ENCODE measurements at regions not wholly inside any gene's neighbourhood (a gene's known extent, or its start where the extent isn't known, plus 50 kb on each side); places are given as distances from the start of the nearest gene placed in this dataset.
"Not testable (repeated sequence)": the region's sequence is repeated elsewhere in the genome, so short reads cannot be mapped to it uniquely, and the experiment has no call there.

- DNase-seq (ENCODE audit: low spot score), result no peak
Measured at GRCh38 chr14:22252686-22253085, 336.3 kb downstream of the DAD1 start.

GRCh38 chr14:22251090-22251489, 337.9 kb downstream of the DAD1 start:
- DNase-seq (ENCODE audit: low spot score), result no peak

DNA sequence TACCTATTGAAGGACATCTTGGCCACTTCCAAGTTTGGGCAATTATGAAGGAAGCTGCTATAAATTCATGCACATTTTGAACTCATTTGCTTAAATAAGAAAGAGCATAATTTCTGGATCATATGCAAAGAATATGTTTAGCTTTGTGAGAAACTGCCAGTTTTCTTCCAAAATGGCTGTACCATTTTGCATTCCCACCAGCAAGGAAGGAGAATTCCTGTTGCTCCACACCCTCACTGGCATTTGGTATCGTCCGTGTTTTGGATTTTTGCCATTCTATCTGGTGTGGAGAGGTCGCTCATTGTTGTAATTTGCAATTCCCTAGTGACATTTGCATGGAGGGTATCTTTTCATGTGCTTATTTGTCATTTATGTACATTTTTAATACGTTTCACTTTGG, 339.3 kb downstream of the DAD1 start:
- DNase-seq (ENCODE audit: low spot score), result no peak

- no peak for DNase-seq (ENCODE audit: low spot score)
Measured at GRCh38 chr14:22243971-22244581, 344.9 kb downstream of the DAD1 start.

DNA sequence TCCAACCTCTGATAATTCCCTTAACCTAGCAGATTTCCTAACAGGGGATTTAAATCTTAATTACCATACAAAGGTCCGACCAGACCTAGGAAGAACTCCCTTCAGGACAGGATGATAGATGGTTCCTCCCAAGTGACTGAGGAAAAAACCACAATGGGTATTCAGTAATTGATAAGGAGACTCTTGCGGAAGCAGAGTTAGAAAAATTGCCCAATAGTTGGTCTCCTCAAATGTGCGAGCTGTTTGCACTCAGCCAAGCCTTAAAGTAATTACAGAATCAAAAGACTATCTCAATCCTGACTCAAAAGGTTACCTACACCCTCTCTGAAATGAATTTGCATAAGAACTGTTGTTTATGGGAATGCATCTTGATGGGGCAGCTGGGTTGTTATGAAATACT, 350.7 kb downstream of the DAD1 start:
- not testable (repeated sequence) for DNase-seq (ENCODE audit: low spot score)

GRCh38 chr14:22233377-22233776, 355.6 kb downstream of the DAD1 start:
- no peak for DNase-seq (ENCODE audit: low spot score)

- DNase-seq (ENCODE audit: low spot score), result no peak
Measured at GRCh38 chr14:22232933-22233332, 356.1 kb downstream of the DAD1 start.

DNA sequence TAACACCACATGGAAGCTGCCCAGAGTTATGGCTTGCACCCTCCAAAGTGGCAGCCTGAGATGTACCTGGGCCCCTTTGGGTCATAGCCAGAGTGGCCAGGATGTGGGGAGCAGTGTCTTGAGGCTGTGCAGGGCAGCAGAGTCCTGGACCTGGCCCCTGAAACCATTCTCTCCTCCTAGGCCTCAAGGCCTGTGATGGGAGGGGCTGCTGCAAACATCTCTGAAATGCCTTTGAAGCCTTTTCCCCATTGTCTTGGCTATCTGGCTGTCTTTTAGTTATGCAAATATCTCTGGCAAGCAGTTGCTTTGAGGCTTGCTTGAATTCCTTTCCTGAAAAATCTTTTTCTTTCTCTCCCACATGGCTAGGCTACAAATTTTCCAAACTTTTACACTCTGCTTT, 356.5 kb downstream of the DAD1 start:
- DNase-seq (ENCODE audit: low spot score), result no peak

DNA sequence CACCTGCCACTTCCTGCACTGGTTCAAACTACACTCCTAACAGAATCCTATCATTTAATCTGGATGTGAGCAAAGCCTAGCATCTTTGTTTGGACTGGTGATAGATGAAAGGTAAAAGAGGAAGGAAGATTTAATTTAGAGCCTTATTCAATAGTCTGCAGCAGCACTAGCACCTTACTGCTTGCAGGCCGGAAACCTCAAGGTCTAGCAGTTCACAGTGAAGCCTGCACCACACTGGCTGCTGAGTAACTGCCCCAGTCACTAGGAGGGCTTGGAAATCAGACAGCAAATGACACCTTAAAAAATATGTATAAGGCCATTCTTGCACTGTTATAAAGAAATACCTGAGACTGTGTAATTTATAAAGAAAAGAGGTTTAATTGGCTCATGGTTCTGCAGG, 358.0 kb downstream of the DAD1 start:
- DNase-seq (ENCODE audit: low spot score), result no peak

- DNase-seq (ENCODE audit: low spot score), result no peak
Measured at GRCh38 chr14:22230517-22230916, 358.5 kb downstream of the DAD1 start.

DNA sequence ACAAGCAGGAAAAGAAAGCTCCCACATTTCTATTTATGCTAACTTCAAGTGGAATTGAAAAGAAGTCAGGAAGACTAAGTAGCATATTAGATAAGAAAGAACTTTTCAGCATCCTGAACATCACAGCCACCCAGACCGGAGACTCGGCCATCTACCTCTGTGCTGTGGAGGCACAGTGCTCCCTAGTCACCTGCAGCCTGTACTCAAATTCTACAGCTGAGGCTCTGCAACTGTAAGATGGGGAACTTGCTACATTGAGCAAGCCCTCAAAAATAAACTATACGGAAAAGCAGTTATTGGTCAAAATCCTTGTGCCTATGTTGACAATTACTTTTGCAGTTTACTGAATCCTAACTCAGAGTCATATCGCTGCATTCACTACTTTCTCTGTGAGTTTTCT, 361.9 kb downstream of the DAD1 start:
- no peak for DNase-seq (ENCODE audit: low spot score)

- DNase-seq (ENCODE audit: low spot score), result no peak
Measured at GRCh38 chr14:22226381-22226780, 362.6 kb downstream of the DAD1 start.

DNA sequence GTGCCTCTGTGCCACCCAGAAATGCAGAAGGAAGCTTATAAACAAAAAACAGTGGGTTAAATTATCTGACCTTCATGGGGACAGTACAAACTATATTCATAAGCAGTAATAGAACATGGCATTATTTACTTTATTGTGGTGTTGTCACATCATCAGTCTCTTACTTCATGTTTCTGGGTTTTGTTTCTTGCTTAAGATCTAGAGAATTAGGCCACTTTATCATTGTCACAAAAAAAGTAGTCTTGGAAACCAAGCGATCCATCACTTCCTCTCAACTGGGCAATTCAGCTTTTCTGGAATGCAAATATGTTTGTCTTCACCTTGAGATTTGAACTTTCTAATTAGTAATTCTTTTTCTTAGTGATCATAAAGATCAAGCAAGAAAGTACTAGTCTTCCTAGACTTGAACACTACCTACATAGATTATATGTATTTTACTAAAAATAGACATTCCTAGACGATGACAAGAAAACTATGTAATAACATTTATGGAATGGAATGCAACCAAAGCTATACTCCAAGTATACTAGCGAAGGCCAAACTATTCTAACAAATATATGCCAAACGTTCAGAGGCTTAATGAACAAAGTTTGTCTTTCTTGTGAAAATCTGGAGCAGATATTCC, 363.4 kb downstream of the DAD1 start:
- no peak for DNase-seq (ENCODE audit: low spot score)

DNA sequence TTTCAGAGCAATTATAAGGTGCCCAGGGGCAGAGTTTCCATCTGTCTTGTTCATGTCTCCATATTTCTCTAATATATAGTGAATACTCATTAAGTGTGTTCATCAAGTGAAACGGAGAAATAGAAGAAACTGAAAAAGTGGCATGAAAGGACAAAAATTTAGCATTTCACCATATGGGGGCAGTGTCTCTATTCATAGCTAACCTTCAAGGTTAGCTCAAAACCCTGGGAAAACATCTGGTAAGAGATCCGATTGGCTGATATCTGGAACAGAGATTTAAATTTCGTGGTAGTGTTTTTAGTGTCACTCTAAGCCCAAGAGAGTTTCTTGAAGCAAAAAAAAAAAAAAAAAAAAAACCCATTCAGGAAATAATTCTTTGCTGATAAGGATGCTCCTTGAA, 367.5 kb downstream of the DAD1 start:
- peak; percentile 12 for DNase-seq (ENCODE audit: low spot score)

DNA sequence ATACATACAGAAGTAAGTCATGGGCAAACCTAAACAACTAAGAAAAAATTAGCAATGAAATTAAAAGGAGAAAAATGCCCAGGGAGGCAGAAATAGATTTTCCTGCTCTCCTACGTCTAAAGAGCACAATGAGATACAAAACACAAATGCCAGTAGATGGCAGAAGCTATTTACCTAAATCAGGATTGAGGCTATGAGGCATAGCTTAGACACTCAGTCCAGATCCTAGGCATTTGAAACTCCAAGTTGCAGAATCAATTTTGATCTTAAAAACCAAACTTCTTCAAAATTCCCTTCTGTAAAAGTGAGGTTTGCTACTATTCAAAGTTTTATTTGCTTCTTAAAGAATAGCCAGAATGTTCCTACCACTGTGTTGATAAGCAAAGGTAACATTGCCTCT, 368.6 kb downstream of the DAD1 start:
- no peak for DNase-seq (ENCODE audit: low spot score)

GRCh38 chr14:22218728-22219127, 370.3 kb downstream of the DAD1 start:
- no peak for DNase-seq (ENCODE audit: low spot score)

GRCh38 chr14:22213120-22213519, 375.9 kb downstream of the DAD1 start:
- no peak for DNase-seq (ENCODE audit: low spot score)

GRCh38 chr14:22210906-22211305, 378.1 kb downstream of the DAD1 start:
- no peak for DNase-seq (ENCODE audit: low spot score)

DNA sequence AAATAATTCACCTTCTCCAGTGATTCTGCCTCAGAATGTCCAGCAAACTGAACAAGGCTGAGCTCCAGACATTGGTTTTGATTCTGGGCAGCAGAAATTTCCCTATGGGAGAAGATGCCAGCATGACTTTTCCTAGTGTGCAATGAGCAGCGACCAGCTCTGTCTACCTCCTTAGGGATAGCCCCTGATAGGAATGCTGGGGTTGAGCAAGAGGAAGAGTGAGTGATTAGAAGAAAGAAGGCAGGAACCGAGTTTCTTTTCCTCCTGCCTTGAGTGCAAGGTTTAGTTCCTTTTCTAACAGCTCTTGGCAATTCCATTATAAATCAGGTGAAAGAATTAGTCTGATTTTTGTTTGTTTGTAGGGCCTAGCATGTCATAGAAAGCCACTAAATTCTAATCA, 379.0 kb downstream of the DAD1 start:
- no peak for DNase-seq (ENCODE audit: low spot score)

DNA sequence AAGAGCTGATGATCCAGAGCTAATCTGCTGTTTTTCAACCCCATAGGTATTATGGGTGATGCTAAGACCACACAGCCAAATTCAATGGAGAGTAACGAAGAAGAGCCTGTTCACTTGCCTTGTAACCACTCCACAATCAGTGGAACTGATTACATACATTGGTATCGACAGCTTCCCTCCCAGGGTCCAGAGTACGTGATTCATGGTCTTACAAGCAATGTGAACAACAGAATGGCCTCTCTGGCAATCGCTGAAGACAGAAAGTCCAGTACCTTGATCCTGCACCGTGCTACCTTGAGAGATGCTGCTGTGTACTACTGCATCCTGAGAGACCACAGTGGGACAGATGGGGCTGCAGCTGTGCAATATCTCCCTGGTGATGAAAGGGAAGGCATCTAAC, 386.0 kb downstream of the DAD1 start:
- no peak for DNase-seq (ENCODE audit: low spot score)

DNA sequence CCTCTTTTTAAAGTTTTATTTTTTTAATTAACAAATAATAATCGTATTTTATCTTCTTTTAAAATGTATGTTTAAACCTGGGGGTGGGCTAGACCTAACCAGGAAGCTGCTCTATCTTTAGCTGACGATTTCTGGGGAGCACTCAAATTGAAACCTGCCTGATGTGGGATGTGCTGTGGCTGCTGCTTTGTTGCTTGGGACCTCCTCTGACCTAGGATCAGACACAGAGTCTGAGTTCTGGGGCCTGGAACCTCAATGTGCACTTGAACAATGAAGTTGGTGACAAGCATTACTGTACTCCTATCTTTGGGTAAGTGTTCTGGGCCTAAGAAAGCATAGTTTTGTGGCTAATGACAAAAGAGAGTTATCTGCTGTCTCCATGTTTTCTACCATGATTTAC, 386.7 kb downstream of the DAD1 start:
- no peak for DNase-seq (ENCODE audit: low spot score)

DNA sequence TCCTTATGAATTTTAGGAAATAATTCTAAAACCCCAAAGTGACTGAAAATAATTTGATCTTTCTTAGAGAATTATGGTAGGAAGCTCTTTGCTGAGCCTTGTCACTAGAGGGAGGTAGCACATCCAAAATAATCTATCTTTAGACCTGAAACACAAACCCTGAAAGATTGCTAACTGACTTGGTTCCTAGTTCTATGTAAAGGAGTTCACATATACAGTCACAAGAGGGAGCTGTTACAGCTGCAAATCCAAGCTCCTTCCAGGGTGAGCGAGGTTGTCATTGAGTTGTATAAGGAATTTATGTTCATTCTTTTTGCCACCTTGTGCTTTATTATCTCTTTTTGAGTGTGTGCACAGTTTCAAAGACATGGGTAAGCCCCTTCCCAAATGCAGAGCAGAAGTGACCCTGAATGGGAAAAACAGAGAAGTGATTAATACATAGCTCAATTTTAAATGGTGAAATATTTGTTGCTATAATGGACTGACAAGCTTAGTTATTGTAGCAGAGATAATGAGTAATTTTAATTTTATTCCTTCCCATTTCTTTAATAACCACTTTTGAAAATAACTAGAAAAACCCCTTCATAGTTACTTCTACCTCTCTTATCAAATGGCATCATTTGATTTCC, 387.9 kb downstream of the DAD1 start:
- DNase-seq (ENCODE audit: low spot score), result peak; percentile 38

GRCh38 chr14:22200131-22200530, 388.9 kb downstream of the DAD1 start:
- DNase-seq (ENCODE audit: low spot score), result not testable (repeated sequence)

- no peak for DNase-seq (ENCODE audit: low spot score)
Measured at GRCh38 chr14:22194664-22195063, 394.4 kb downstream of the DAD1 start.
